BE2C (cell line): ENCODE measurements at regions not wholly inside any gene's neighbourhood (a gene's known extent, or its start where the extent isn't known, plus 50 kb on each side); places are given as distances from the start of the nearest gene placed in this dataset.

ENCODE experiments used
- DNase-seq: peaks from one replicate; pipeline ENCODE4 v3.0.0-alpha.2; 2020
- H3K27me3 ChIP-seq: fragments of 250-450 bp; sonication (Bioruptor Pico); 2 replicates; pipeline ENCODE4 v1.5.1; 2020; ENCODE audit warnings: mild to moderate bottlenecking
- H3K36me3 ChIP-seq: fragments of 250-450 bp; sonication (Bioruptor Pico); 2 replicates; pipeline ENCODE4 v1.5.1; 2020; ENCODE audit warnings: mild to moderate bottlenecking
- H3K4me1 ChIP-seq: fragments of 250-450 bp; sonication (Bioruptor Pico); 2 replicates; pipeline ENCODE4 v1.5.1; 2020
- H3K4me3 ChIP-seq: 2 replicates; pipeline ENCODE4 v1.5.1; 2011; ENCODE audit warnings: low read depth, low read length
- H3K9me3 ChIP-seq: fragments of 250-450 bp; sonication (Bioruptor Pico); 2 replicates; pipeline ENCODE4 v1.5.1; 2020
- TF ChIP-seq, protein P1 (sequence below): IDR thresholded peaks from 2 replicates; pipeline ENCODE4 v1.5.1; 2012; ENCODE audit warnings: mild to moderate bottlenecking, low read depth, low read length

DNA sequence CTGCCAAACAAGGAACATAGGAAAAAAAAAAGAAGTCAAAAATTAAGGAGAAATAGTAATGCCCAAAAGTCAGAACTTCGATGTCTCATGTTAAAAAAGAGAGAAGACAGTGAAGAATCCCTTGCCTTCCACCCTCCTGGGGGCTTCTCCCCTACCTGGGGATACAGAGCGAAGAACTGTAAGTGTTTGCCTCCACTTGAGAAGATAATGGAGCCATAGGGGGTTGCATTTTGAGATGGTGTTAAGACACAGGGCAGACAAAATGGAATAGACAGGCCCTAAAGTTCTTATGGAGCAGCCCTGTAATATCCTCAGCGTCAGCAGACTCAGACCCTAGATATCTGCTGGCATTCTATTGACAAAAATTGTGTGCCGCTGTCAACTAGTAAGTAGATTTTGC lies 222.2 kb upstream of the MAP3K7 start:
- Histone ChIP-seq H3K9me3 (no peaks in the 10 kb centered on the region), H3K36me3 (no peaks in the 10 kb centered on the region), H3K4me1 (no peaks in the 10 kb centered on the region), H3K27me3 (peaks cover 37% of the 10 kb centered on the region), H3K4me3 (no peak overlapping the region)
- no peak for DNase-seq
- TF ChIP-seq, protein P1, sequence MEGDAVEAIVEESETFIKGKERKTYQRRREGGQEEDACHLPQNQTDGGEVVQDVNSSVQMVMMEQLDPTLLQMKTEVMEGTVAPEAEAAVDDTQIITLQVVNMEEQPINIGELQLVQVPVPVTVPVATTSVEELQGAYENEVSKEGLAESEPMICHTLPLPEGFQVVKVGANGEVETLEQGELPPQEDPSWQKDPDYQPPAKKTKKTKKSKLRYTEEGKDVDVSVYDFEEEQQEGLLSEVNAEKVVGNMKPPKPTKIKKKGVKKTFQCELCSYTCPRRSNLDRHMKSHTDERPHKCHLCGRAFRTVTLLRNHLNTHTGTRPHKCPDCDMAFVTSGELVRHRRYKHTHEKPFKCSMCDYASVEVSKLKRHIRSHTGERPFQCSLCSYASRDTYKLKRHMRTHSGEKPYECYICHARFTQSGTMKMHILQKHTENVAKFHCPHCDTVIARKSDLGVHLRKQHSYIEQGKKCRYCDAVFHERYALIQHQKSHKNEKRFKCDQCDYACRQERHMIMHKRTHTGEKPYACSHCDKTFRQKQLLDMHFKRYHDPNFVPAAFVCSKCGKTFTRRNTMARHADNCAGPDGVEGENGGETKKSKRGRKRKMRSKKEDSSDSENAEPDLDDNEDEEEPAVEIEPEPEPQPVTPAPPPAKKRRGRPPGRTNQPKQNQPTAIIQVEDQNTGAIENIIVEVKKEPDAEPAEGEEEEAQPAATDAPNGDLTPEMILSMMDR: no peak

DNA sequence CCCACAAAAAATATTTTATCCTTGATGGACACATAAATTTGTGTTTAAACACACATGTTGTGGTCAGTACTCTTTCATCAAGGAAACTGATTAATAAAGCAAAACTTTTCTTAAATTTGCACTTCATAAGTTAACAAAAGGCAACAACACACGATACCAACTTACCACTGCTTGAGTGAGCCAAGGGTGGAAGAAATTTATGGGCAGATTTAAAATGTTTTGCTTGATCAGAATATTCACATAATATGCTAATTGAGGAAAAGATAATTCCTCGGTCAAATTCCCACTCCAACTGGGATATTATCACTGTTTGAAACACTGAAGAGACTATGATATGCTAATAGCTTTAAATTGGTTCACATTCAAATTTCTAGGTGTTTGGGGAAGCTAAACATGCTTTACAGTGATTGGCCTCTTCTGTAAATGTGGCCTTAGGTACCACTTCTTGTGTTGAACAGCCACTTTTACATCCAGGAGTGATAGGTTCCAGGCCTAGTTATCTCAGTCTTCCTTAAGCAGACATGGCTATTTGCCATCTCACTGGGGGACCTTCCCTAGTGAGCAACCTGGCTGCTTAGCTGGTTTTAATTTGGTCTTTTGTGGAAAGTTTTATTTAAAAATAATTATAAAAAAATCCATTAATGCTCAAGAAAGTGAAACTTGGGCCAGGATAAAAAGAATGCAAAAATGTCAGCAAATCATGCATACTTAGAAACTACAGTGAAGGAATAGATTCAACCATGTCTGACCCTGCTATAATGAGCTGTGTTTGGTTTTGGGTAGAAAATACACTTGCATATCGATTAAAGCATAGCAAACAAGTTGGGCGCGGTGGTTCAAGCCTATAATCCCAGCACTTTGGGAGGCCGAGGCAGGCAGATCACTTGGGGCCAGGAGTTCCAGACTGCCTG lies 221.2 kb upstream of the MAP3K7 start:
- no peaks in the 10 kb centered on the region for H3K9me3 ChIP-seq
- no peaks in the 10 kb centered on the region for H3K4me1 ChIP-seq
- no peak for DNase-seq
- H3K27me3 ChIP-seq: peaks cover 33% of the 10 kb centered on the region
- H3K4me3 ChIP-seq: no peak overlapping the region
- no peaks in the 10 kb centered on the region for H3K36me3 ChIP-seq
- TF ChIP-seq, protein P1: no peak

DNA sequence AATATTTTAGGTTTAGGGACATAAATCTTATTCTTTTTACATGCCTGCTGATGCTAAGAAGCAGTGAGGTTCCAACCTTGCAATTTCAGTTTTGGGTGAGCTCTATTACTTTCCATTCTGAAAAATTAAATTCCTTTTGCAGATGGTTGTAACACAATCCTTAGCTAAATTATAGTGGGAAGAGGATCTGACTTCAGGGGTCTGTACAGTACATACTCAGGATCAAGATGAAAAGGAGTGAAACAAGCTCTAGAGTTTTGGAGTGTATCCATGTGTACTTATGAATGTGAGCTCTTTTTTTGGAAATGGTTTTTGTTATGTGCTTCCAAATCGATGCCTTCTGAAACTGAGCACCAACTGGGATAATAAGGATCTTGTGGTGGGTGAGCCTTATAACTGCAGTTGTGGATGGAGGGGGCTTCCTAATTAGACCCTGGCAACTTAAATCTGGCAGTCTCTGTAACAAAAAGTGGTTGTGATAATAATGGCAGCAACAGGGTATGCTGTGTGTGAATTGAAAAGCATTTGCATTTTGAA lies 218.8 kb upstream of the MAP3K7 start:
- no peaks in the 10 kb centered on the region for H3K36me3 ChIP-seq
- H3K4me3 ChIP-seq: no peak overlapping the region
- no peak for DNase-seq
- TF ChIP-seq, protein P1: no peak
- H3K9me3 ChIP-seq: no peaks in the 10 kb centered on the region
- no peaks in the 10 kb centered on the region for H3K4me1 ChIP-seq
- H3K27me3 ChIP-seq: peaks cover 28% of the 10 kb centered on the region

DNA sequence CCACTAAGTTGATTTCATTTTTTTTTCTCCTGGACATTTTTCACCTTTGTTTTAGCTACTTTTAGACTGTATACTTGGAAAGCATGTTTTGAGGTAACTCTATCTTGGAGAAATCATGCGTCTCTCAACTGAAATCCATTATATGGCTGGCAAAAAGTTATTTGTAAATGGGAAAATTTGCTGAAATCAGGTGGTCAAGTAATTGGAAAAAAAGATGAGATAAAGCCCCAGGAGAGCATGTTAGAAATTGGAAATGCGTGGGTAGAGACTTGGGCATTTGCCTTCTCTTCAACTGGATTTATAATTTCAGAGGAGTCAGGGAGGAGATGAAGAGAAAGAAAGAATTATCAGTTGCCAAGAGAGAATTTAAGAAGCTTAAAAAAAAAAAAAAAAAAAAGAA lies 217.1 kb upstream of the MAP3K7 start:
- Histone ChIP-seq H3K9me3 (no peaks in the 10 kb centered on the region), H3K4me1 (no peaks in the 10 kb centered on the region), H3K4me3 (no peak overlapping the region), H3K27me3 (peaks cover 11% of the 10 kb centered on the region), H3K36me3 (no peaks in the 10 kb centered on the region)
- TF ChIP-seq, protein P1: no peak
- DNase-seq: no peak

GRCh38 chr6:90795078-90795477 lies 208.2 kb upstream of the MAP3K7 start:
- no peaks in the 10 kb centered on the region for H3K9me3 ChIP-seq
- TF ChIP-seq, protein P1: no peak
- no peak for DNase-seq

DNA sequence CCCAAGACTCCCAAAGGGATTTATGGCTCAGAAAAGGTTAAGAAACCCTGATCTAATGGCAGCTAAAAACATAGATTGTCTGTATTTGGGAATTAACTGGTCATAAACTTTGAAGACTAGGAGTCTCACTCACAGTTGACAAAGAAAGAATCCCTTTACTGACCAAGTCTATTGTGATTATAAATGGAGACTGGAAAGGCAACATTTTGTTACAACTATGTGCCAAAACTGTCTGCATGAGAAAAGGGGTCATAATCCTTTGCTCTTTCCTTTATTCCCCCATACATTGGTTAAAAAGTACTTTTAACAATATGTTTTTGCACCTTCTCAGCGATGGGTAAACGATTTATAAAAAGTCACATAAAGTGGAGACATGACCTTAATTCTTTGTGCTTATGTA lies 206.9 kb upstream of the MAP3K7 start:
- Histone ChIP-seq H3K36me3 (no peaks in the 10 kb centered on the region), H3K9me3 (no peaks in the 10 kb centered on the region), H3K4me1 (no peaks in the 10 kb centered on the region), H3K27me3 (no peaks in the 10 kb centered on the region; the same call in 1 of the 2 replicates), H3K4me3 (no peak overlapping the region)
- TF ChIP-seq, protein P1: no peak
- DNase-seq: no peak

More at GRCh38 chr6:90795078-90795477, 208.2 kb upstream of the MAP3K7 start:
- H3K27me3 ChIP-seq: no peaks in the 10 kb centered on the region; the same call in 1 of the 2 replicates
- H3K36me3 ChIP-seq: no peaks in the 10 kb centered on the region
- no peak overlapping the region for H3K4me3 ChIP-seq
- H3K4me1 ChIP-seq: no peaks in the 10 kb centered on the region
